Sigmoid colon (tissue), 6 donors: ENCODE measurements at regions not wholly inside any gene's neighbourhood (a gene's known extent, or its start where the extent isn't known, plus 50 kb on each side); places are given as distances from the start of the nearest gene placed in this dataset.

Experiments used
- DNase-seq: peaks from one replicate; pipeline ENCODE4 v3.0.0-alpha.2; 2019
- H3K27ac ChIP-seq, 4 donors: fragments of 200-600 bp; sonication (generic); one replicate each; pipeline ENCODE4 v1.5.1; 2016 to 2019; ENCODE audit warnings: mild to moderate bottlenecking in 1 of 4
- H3K27me3 ChIP-seq, 3 donors: fragments of 200-600 bp; sonication (generic); one replicate each; pipeline ENCODE4 v1.5.1; 2019; ENCODE audit warnings: mild to moderate bottlenecking in 1 of 3
- H3K36me3 ChIP-seq, 4 donors: fragments of 200-600 bp; sonication (generic); one replicate each; pipeline ENCODE4 v1.5.1; 2016 to 2019
- H3K4me1 ChIP-seq, 4 donors: fragments of 200-600 bp; sonication (generic); one replicate each; pipeline ENCODE4 v1.5.1; 2017 to 2019
- H3K4me3 ChIP-seq, 4 donors: fragments of 200-600 bp; sonication (generic); one replicate each; pipeline ENCODE4 v1.5.1; 2017 to 2019; ENCODE audit warnings: mild to moderate bottlenecking in 2 of 4, moderate library complexity in 1 of 4
- H3K9me3 ChIP-seq, 4 donors: fragments of 200-600 bp in 3 of 4; sonication (generic) in 3 of 4; one replicate each; pipeline versions ENCODE4 v1.5.1 to v1.6.1; 2013 to 2019
- CTCF ChIP-seq, 4 experiments: fragments of 450-650 bp in 3 of 4; fragments of 200-600 bp in 1 of 4; IDR thresholded peaks; one replicate each; pipeline ENCODE4 v1.5.1; 2016 to 2019; ENCODE audit warnings: antibody characterized with exemption in 4 of 4, mild to moderate bottlenecking in 3 of 4, moderate library complexity in 2 of 4
- EP300 ChIP-seq, 4 donors: sonication (generic); formaldehyde crosslinking; IDR thresholded peaks; one replicate each; pipeline ENCODE4 v1.6.1; 2017; ENCODE audit warnings: antibody characterized with exemption in 4 of 4
- POLR2A ChIP-seq, 2 donors: fragments of 450-650 bp; IDR thresholded peaks; one replicate each; pipeline ENCODE4 v1.6.1; 2016; ENCODE audit warnings: antibody characterized with exemption in 2 of 2, mild to moderate bottlenecking in 2 of 2, moderate library complexity in 2 of 2
- POLR2AphosphoS5 ChIP-seq, 4 donors: sonication (generic); formaldehyde crosslinking; IDR thresholded peaks; one replicate each; pipeline ENCODE4 v1.6.1; 2017; ENCODE audit warnings: antibody characterized with exemption in 4 of 4
- WGBS, 2 donors: extraction: QIAGEN DNeasy Blood & Tissue Kit; methylation state at CpG; one replicate each; pipeline ENCODE4 v1.1.7; 2013; 5-methylcytosine and 5-hydroxymethylcytosine counted together
- intact Hi-C: fragments of 100-400 bp; cut with DNase I; formaldehyde crosslinking; loops from one replicate; pipeline ENCODE4 v1.15.1; 2023
- donor health status: healthy with polysubstance abuse.
- donor health status: healthy.

GRCh38 chr11:45455536-45455935 lies 169.4 kb upstream of the SYT13 start:
- DNase-seq, result no peak
- intact Hi-C loops, result no loop called here
- Histone ChIP-seq H3K36me3 (no peaks in the 10 kb centered on the region), H3K27ac (no peak overlapping the region), H3K4me3 (no peak overlapping the region), H3K27me3 (no peaks in the 10 kb centered on the region), H3K4me1 (no peaks in the 10 kb centered on the region), H3K9me3 (peaks cover 0 to 4% (median 0%) of the 10 kb centered on the region in 4 donors)
- no peak for TF ChIP-seq CTCF (IDR thresholded peaks at IDR 0.05)
- no peak for TF ChIP-seq EP300 (IDR thresholded peaks at IDR 0.05)
- no peak for TF ChIP-seq POLR2AphosphoS5 (IDR thresholded peaks at IDR 0.05)
- no peak for TF ChIP-seq POLR2A (IDR thresholded peaks at IDR 0.05)
- WGBS, 2 donors, result 58 to 62% methylated on average over 6 of the region's 6 CpGs

DNA sequence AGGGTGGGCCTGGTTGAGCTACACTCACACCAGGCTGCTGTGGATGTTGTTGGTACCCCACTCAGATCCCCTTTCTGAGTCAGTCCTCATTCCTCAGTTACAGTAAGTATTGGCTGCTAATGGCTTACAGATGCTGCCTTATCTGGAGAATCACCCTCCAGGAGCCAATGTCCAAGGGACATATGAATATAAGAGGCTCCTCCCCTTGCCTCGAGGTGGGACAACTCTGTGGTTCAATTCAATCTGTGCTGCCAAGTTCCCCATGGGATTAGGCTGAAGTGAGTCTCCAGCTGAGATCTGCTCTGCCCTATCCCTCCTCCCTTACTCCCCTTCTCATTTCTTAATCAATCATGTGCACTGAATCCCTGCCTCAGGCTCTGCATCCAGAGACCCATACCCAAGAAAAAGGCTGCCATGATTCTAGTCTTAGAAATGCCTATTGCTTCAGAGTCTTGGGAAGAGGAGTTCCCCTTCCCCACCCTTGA lies 168.8 kb upstream of the SYT13 start:
- WGBS, 2 donors, result 41 to 81% methylated on average over 1 of the region's 1 CpG
- no peak overlapping the region for H3K27ac ChIP-seq
- TF ChIP-seq POLR2A (IDR thresholded peaks at IDR 0.05), result no peak
- TF ChIP-seq POLR2AphosphoS5 (IDR thresholded peaks at IDR 0.05), result no peak
- no peak for TF ChIP-seq EP300 (IDR thresholded peaks at IDR 0.05)
- no peak for TF ChIP-seq CTCF (IDR thresholded peaks at IDR 0.05)
- H3K4me1 ChIP-seq, result no peaks in the 10 kb centered on the region
- peaks cover 0 to 4% (median 0%) of the 10 kb centered on the region in 4 donors for H3K9me3 ChIP-seq
- no peaks in the 10 kb centered on the region for H3K27me3 ChIP-seq
- DNase-seq, result no peak
- intact Hi-C loops, result no loop called here
- no peaks in the 10 kb centered on the region for H3K36me3 ChIP-seq
- H3K4me3 ChIP-seq, result no peak overlapping the region

GRCh38 chr11:45453721-45454120 lies 167.6 kb upstream of the SYT13 start:
- Histone ChIP-seq H3K4me3 (no peak overlapping the region), H3K4me1 (no peaks in the 10 kb centered on the region), H3K27ac (no peak overlapping the region), H3K9me3 (peaks cover 0 to 4% (median 0%) of the 10 kb centered on the region in 4 donors), H3K27me3 (no peaks in the 10 kb centered on the region), H3K36me3 (no peaks in the 10 kb centered on the region)
- TF ChIP-seq POLR2AphosphoS5 (IDR thresholded peaks at IDR 0.05) (no peak), POLR2A (IDR thresholded peaks at IDR 0.05) (no peak), EP300 (IDR thresholded peaks at IDR 0.05) (no peak), CTCF (IDR thresholded peaks at IDR 0.05) (no peak)
- intact Hi-C loops, result no loop called here
- 62 to 73% methylated on average over 4 of the region's 4 CpGs for WGBS, 2 donors
- DNase-seq, result no peak

- DNase-seq, result no peak
- WGBS, 2 donors, result 57 to 67% methylated on average over 8 of the region's 8 CpGs
- H3K4me3 ChIP-seq, result no peak overlapping the region
- H3K27ac ChIP-seq, result no peak overlapping the region
- peaks cover 0 to 4% (median 0%) of the 10 kb centered on the region in 4 donors for H3K9me3 ChIP-seq
- no peaks in the 10 kb centered on the region for H3K4me1 ChIP-seq
- intact Hi-C loops, result no loop called here
- TF ChIP-seq EP300 (IDR thresholded peaks at IDR 0.05) (no peak), POLR2AphosphoS5 (IDR thresholded peaks at IDR 0.05) (no peak), POLR2A (IDR thresholded peaks at IDR 0.05) (no peak), CTCF (IDR thresholded peaks at IDR 0.05) (no peak)
- H3K27me3 ChIP-seq, result no peaks in the 10 kb centered on the region
- no peaks in the 10 kb centered on the region for H3K36me3 ChIP-seq
Measured at GRCh38 chr11:45451766-45452440, 165.8 kb upstream of the SYT13 start.

DNA sequence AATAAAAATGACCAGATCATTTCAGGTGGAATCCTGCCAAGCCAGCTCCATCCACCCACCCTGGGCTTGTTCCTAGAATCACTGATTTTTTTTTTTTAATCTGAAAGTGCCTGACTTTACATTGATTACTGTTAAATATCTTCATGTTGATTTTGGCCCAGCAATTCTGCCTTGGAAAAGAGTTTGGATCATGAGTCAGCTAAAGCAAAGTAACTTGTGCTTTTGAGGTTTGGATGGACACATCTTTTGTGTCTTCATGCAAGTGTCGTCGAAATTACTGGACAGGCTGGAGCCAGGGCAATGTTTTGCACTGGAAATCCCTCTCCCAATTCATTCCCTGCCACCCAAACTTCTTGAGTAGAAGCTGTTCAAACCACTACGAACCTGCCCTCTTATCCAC lies 164.0 kb upstream of the SYT13 start:
- no peaks in the 10 kb centered on the region for H3K27me3 ChIP-seq
- H3K36me3 ChIP-seq, result no peaks in the 10 kb centered on the region
- WGBS, 2 donors, result 74 to 81% methylated on average over 3 of the region's 3 CpGs
- no peaks in the 10 kb centered on the region for H3K4me1 ChIP-seq
- H3K27ac ChIP-seq, result no peak overlapping the region
- no peak for TF ChIP-seq EP300 (IDR thresholded peaks at IDR 0.05)
- TF ChIP-seq POLR2AphosphoS5 (IDR thresholded peaks at IDR 0.05), result no peak
- no peak for TF ChIP-seq POLR2A (IDR thresholded peaks at IDR 0.05)
- TF ChIP-seq CTCF (IDR thresholded peaks at IDR 0.05), result no peak
- H3K4me3 ChIP-seq, result no peak overlapping the region
- intact Hi-C loops, result no loop called here
- H3K9me3 ChIP-seq, result peaks cover 0 to 3% (median 0%) of the 10 kb centered on the region in 4 donors
- DNase-seq, result no peak
